ENCODE measurements at regions not wholly inside any gene's neighbourhood (a gene's known extent, or its start where the extent isn't known, plus 50 kb on each side); places are given as distances from the start of the nearest gene placed in this dataset.

GRCh38 chr21:26776310-26777021 lies 68.7 kb downstream of the ADAMTS1 start:
- DNase-seq (ENCODE audit: low spot score): no peak
- Histone ChIP-seq H3K4me3 (no peak overlapping the region), H3K27ac (no peak overlapping the region)
- no peak for TF ChIP-seq CTCF (IDR thresholded peaks at IDR 0.05)

DNA sequence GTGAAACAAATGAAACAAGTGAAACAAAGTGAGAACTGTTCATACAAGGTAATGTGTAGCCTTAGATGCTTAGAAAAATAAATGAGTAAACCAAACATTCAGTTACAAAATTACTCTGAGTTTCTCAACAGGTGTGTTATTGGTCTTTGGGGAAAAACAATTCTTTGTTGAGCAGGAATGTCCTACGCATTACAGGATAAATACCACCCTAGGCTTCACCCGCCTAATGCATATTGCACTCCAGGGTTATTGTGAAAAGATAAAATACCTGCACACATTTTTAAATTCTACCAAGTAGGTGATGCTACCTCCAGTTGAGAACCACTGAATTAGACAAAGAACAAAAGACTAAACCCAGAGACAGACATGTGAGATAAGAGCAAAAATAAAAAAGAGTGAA lies 72.2 kb downstream of the ADAMTS1 start:
- no peak overlapping the region for H3K4me3 ChIP-seq
- no peak overlapping the region for H3K27ac ChIP-seq
- no peak for TF ChIP-seq CTCF (IDR thresholded peaks at IDR 0.05)
- no peak for DNase-seq (ENCODE audit: low spot score)

GRCh38 chr21:26769613-26770188 lies 75.5 kb downstream of the ADAMTS1 start:
- Histone ChIP-seq H3K4me3 (no peak overlapping the region), H3K27ac (no peak overlapping the region)
- no peak for TF ChIP-seq CTCF (IDR thresholded peaks at IDR 0.05)
- no peak for DNase-seq (ENCODE audit: low spot score)

- DNase-seq (ENCODE audit: low spot score): no peak
- TF ChIP-seq CTCF (IDR thresholded peaks at IDR 0.05): no peak
- no peak overlapping the region for H3K4me3 ChIP-seq
- H3K27ac ChIP-seq: no peak overlapping the region
Observed at GRCh38 chr21:26766826-26767325, 78.3 kb downstream of the ADAMTS1 start.

DNA sequence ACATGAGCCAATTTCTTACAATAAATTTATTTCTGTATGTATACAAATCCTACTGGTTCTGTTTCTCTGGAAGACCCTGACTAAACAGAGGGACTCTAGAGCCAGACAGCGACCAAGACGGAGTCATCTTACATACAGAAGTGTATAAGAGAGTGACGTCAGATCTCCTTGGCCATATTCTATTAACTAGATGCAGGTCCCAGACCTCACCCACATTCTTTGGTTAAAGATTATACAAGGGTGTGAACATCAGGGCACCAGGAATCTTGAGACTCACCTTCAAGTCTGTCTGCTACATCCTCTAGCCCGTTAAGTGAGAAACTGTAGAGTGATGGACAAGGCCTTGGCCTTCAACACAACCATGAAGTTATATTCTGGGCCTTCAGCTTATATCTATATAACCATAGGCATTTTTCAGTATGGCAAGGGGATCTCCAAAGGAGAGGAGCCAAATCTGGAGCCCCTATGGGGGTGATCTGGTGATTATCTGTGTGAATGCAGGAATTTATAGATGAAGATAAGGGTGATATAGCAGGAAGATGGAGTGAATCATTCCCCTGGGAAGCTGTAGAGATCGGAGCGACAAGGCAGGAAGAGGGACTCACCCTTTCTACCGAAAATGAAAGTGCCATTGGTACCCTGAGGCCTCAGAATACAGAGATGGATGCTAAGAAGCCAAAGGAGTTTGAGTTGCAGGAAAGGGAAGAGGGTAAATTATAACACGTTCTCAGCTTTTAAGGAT lies 83.9 kb downstream of the ADAMTS1 start:
- no peak for TF ChIP-seq CTCF (IDR thresholded peaks at IDR 0.05)
- no peak overlapping the region for H3K27ac ChIP-seq
- no peak for DNase-seq (ENCODE audit: low spot score)
- no peak overlapping the region for H3K4me3 ChIP-seq

DNA sequence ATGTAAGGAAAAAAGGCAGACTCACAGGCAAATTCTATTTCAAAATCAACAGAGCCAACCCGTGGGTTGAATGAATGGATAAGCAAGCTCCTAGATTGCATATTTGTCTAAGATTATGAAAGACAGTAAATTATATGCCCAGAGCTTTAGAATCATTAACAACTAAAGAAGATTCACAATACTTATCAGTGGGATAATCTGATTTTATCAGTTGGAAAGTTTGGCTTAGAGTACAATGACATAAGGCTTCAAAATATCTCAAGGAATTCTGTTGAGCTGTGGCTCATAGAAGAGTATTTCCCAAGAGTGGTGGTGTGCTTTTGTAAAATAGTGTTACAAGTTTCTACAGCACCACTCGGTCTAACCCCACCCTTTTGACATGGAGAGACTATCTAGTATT lies 85.5 kb downstream of the ADAMTS1 start:
- no peak overlapping the region for H3K27ac ChIP-seq
- DNase-seq (ENCODE audit: low spot score): no peak
- no peak overlapping the region for H3K4me3 ChIP-seq
- no peak for TF ChIP-seq CTCF (IDR thresholded peaks at IDR 0.05)
